Umbilical cord (tissue), 1 donor: ENCODE measurements at regions not wholly inside any gene's neighbourhood (a gene's known extent, or its start where the extent isn't known, plus 50 kb on each side); places are given as distances from the start of the nearest gene placed in this dataset.

ENCODE experiments used
- DNase-seq: peaks from one replicate; pipeline ENCODE4 v3.0.0-alpha.2; 2015; ENCODE audit warnings: low spot score

DNA sequence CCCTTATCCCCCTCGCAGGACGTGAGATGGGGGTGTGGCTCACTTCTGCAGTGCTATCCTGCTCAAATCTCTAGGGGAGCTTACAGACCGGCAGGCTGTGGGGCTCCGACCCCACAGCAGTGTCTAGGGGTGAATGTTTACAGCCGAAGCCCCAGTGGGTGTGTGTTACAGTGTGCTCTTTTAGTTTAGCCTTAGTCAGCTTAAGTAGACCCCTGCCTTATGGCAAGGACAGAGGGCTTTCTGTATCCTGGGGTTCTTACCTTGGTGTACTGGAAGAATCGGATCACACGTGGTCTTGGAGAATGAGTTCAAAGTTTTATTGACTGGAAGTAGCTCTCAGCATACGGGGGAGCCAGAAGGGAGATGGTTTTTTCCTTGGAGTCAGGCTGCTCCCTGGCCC lies 348.2 kb upstream of the GYPC start:
- DNase-seq: no peak

DNA sequence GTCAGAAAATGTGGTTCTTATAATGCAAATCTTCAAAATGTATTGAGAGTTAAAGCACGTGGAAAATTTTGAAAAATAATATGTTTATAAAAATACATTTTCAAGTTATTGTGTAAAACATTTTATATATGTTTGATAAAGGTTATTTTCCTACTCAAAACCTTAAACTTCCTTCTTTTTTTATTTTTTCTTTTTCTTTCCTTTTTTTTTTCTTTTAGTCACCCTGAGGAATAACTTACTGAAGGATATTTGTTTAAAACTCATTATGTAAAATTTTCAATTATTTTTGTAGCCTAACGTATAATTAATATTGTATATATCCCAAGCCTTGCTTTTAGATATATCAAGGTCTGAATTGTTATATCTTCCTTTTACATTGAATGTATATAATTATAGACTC lies 346.8 kb upstream of the GYPC start:
- DNase-seq: no peak

DNA sequence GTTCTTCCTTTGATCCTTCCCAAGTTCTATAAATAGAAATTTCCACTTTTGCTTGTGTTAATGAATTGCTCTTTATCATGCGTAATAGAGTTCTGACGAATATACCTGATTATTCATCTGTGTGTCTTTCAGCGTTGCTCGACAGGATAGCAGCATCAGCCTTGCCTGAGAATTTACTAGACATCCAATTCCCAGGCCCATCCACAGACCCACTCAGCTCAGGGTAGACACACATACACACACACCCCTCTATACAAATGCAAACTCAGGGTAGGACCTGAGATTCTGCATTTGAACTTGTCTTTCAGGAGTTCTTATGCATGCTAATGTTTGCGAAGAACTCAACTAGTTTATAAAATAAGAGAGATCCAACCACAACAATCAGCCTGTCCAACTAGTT lies 343.4 kb upstream of the GYPC start:
- DNase-seq: no peak

- no peak for DNase-seq
Measured at GRCh38 chr2:126315828-126316227, 340.1 kb upstream of the GYPC start.

DNA sequence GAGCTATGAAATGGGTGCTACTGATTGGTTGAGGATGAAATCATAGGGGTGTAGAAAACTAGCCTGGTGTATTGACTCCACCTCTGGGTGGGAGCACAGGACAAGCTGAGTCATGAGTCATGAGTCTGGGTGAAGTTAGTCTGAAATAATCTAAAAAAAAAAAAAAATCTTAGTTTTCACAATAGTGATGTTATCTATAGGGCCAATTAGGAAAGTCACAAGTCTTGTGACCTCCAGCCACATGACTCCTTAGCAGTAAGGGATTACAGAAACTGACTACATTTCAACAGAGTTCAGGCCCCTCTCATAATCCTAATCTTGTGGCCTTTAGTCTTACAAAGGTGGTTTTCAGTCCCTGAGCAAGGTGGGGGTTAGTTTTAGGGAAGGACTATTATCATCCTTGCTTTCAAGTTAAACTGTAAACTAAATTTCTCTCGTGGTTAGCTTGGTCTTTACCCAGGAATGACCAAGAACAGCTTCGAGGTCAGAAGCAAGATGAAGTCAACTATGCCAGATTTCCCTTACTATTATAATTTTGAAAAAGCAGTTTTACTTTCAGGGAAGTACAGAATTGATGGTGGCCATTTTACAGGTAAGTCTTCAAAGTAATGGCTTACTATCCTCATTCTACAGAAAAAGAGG lies 338.0 kb upstream of the GYPC start:
- DNase-seq: no peak

DNA sequence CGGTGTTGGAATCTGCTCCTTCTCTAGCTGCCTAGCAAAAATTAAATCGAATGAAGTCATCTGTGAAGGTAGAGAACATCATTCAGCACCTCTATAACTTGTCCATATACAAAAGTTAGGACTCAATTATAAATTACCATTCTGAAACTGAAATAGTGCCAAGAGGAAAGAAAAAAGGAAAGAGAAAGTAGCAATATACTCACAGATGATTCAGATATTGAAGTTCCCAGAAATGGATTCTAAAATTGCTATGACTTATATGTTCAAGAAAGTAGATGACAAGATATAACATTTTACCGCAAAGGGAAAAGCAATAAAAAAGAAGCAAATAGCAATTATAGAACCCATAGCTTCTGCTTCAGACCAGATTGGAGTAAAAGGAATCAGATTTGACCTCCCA lies 333.6 kb upstream of the GYPC start:
- DNase-seq: no peak

DNA sequence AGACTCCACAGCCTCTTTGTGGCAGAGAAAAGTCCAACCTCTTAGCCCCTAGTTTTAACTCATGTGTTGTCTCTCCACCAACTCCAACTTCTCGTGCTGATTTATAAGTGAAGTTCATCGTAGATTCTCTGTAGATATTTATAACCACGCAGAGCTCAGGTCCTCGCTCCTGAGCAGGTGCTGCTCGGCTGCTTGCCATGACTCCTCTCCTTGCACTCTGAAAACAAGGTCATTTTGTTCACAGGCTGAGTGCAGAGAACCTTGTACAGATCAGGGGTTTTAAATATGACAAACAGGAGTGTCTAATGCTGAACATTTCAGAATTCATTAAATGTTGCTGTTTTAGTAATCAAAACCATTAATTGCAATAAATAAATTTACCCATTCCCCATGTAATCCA lies 330.8 kb upstream of the GYPC start:
- no peak for DNase-seq

GRCh38 chr2:126329173-126329572 lies 326.8 kb upstream of the GYPC start:
- DNase-seq: no peak

- no peak for DNase-seq
Measured at GRCh38 chr2:126342457-126342856, 313.5 kb upstream of the GYPC start.

- no peak for DNase-seq
Measured at GRCh38 chr2:126343136-126343535, 312.8 kb upstream of the GYPC start.

DNA sequence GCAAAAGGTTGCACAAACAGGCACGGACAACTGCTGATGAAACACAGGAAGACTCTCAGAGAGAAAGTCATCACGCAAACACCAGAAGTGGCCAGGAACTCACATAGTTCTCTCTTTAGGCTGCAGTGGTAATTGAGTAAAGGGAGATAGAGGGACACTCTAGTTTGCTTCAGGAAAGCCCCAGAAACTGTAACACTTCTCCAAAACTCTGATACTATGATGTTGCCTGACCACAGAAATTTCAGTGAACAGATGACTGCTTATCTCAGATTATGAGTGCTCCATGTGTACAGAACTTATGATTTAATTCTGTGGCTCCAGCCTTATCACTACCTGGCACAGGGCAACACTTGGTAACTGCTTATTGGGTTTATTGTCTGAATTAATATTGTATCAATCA lies 311.5 kb upstream of the GYPC start:
- DNase-seq: no peak

- no peak for DNase-seq
Measured at GRCh38 chr2:126345691-126346090, 310.3 kb upstream of the GYPC start.

DNA sequence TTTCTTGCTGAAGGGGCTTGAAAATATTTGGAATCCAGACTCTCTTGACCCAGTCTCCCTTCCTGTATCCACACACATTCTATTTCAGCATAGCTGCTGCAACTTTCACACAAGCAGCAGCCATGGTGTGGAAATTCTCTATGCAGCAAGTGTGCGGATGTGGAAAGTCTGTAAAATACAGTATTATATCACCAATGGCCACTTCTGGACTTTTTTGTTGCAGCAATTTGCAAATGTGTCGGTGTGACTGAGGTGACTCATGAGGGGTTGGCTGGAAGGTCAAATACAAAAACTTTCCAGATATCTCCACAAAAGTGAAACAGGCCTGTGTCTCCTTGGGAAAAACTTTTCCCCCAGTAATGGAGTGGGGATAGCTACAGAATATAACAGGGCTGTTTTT lies 299.3 kb upstream of the GYPC start:
- no peak for DNase-seq

DNA sequence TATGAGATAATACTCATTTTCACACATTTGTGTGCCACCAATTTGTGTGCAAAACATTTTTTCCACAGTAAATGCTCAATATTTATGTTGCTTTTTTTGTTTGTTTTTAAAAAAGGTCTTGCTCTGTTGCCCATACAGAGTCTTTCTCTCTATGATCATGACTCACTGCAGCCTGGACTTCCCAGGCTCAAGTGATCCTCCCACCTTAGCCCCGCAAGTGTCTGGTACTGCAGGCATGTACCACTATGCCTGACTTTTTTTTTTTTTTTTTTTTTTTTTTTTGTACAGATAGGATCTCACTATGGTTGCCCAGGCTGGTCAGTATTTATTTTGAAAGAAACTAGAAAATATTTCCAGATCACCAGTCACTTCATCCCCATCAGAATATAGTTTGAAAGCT lies 297.8 kb upstream of the GYPC start:
- no peak for DNase-seq

DNA sequence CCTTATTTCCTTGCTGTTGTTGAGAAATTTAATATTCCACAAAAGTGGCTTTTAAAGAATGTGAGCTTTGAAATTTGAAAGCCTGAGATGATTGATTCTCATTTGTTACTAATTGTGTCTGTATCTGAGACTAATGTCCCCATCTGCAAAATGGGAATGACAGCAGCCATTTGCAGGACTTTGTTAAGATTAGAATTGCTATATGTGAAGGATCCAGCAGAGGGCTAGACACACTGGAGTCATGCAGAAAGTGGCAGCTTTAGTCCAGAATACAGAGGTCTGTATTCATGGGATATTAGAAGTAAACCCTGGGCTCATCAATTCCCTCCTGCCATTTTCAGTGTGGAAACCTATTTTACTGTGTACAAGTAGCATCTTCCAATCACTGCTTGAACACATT lies 296.5 kb upstream of the GYPC start:
- peak; percentile 20 for DNase-seq

- no peak for DNase-seq
Measured at GRCh38 chr2:126367361-126367760, 288.6 kb upstream of the GYPC start.

GRCh38 chr2:126368758-126369157 lies 287.2 kb upstream of the GYPC start:
- DNase-seq: peak; percentile 10

- peak; percentile 65 for DNase-seq
Measured at GRCh38 chr2:126370201-126370600, 285.8 kb upstream of the GYPC start.

DNA sequence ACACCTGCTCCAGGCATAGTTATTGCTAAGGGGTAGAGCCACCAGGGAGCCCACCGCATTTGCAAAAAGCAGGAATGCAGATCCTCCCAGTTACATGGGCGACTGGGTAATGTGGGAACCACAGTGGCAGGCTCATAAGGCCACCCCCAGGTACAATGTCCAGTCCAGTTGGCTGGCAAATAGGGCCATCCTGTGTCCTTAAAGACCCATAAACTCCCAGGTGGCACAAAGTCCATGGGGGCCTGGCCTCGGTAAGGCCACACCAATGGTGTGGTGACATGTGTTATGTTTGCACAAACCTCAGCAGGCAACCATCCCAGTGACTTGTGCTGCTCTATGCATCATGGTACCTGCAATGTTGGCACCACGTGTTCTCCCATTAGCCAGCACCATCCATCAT lies 283.6 kb upstream of the GYPC start:
- DNase-seq: no peak

- no peak for DNase-seq
Measured at GRCh38 chr2:126378176-126378575, 277.8 kb upstream of the GYPC start.

DNA sequence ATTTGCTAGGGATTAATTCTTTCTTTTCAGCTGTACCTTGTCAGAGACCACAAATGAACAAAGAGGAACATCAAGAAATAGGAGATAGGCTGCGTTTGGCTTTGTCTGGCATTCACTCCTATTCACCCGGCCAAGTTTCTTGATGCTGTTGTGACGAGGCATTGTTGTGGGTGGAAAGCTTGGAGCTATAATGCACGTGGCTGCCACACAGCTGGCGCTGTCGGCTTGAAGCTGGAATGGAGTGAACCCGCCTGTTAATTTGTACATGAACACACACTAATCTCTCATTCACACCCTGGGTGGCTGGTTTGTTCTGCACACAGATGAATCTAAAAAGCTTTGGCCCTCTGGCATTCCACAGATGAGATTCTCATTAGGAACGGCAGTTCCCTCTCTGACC lies 274.9 kb upstream of the GYPC start:
- DNase-seq: no peak

DNA sequence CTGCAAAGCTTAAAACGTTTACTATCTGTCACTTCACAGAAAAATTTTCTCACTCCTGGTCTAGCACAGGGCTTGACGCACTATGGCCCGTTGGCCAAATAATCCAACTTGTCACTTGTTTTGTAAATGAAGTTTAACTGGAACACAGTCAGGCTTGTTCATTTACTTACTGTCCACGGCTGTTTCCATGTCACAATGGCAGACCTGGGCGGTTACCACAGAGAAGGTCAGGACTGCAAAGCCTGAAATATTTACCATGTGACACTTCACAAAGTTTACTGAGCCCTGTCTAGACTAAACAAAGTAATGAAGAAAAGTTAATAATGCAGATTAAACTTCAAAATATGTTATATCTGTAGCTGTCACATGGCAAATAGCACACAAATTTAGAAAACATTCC lies 273.0 kb upstream of the GYPC start:
- no peak for DNase-seq

DNA sequence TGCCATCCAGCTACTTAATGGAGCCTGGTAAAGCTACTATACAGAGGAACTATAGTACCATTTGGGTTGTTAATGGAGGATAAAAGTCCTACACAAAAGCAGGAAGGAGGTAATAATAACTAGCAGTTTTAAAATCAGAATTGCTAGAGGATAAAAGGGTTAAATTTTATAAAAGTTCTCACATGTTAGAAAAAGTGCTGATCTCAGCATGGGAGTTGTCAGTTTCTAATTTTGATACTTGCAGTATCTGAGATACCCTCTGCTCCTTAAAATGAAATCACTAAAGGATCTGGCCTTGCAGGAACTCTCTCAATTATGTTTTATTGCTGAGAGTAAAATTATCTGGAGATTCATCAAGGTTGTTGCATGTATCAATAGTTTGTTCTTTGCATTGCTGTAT lies 272.2 kb upstream of the GYPC start:
- no peak for DNase-seq

- DNase-seq: no peak
Measured at GRCh38 chr2:126385441-126385840, 270.5 kb upstream of the GYPC start.
